ENCODE measurements at regions not wholly inside any gene's neighbourhood (a gene's known extent, or its start where the extent isn't known, plus 50 kb on each side); places are given as distances from the start of the nearest gene placed in this dataset.

DNA sequence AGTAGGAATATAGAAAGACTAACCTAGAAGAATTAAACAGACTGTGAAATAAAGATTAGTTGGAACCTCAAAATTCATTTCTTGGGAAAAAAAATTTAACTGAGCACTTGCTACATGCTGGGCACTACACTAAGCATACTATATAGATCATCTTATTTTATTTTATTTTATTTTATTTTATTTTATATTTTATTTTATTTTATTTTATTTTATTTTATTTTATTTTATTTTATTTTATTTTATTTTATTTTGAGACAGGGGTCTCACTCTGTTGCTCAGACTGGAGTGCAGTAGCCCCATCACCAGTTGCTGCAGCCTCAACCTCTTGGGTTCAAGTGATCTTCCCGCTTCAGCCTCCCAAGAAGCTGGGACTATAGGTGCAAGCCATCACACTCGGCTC is 74.5 kb upstream of the DSC1 start:
- TF ChIP-seq ARNTL (CRISPR knock-in tag; IDR thresholded peaks at IDR 0.05; ENCODE audit: borderline replicate concordance, low read depth) (no peak), BACH2 (CRISPR knock-in tag; IDR thresholded peaks at IDR 0.05; ENCODE audit: borderline replicate concordance) (no peak), RARB (CRISPR knock-in tag; IDR thresholded peaks at IDR 0.05) (no peak), CSDC2 (CRISPR knock-in tag; IDR thresholded peaks at IDR 0.05) (no peak), OSR1 (CRISPR knock-in tag; IDR thresholded peaks at IDR 0.05) (no peak), TOX (CRISPR knock-in tag; IDR thresholded peaks at IDR 0.05; ENCODE audit: borderline replicate concordance) (no peak), ISL1 (CRISPR knock-in tag; IDR thresholded peaks at IDR 0.05) (no peak), ZFP3 (CRISPR knock-in tag; IDR thresholded peaks at IDR 0.05) (no peak)
- TF ChIP-seq, protein P1, sequence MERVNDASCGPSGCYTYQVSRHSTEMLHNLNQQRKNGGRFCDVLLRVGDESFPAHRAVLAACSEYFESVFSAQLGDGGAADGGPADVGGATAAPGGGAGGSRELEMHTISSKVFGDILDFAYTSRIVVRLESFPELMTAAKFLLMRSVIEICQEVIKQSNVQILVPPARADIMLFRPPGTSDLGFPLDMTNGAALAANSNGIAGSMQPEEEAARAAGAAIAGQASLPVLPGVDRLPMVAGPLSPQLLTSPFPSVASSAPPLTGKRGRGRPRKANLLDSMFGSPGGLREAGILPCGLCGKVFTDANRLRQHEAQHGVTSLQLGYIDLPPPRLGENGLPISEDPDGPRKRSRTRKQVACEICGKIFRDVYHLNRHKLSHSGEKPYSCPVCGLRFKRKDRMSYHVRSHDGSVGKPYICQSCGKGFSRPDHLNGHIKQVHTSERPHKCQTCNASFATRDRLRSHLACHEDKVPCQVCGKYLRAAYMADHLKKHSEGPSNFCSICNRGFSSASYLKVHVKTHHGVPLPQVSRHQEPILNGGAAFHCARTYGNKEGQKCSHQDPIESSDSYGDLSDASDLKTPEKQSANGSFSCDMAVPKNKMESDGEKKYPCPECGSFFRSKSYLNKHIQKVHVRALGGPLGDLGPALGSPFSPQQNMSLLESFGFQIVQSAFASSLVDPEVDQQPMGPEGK (CRISPR knock-in tag; IDR thresholded peaks at IDR 0.05; ENCODE audit: borderline replicate concordance), result no peak
- TF ChIP-seq, protein P2, sequence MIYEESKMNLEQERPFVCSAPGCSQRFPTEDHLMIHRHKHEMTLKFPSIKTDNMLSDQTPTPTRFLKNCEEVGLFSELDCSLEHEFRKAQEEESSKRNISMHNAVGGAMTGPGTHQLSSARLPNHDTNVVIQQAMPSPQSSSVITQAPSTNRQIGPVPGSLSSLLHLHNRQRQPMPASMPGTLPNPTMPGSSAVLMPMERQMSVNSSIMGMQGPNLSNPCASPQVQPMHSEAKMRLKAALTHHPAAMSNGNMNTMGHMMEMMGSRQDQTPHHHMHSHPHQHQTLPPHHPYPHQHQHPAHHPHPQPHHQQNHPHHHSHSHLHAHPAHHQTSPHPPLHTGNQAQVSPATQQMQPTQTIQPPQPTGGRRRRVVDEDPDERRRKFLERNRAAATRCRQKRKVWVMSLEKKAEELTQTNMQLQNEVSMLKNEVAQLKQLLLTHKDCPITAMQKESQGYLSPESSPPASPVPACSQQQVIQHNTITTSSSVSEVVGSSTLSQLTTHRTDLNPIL (CRISPR knock-in tag; IDR thresholded peaks at IDR 0.05; ENCODE audit: low read depth), result no peak
- TF ChIP-seq, protein P3, sequence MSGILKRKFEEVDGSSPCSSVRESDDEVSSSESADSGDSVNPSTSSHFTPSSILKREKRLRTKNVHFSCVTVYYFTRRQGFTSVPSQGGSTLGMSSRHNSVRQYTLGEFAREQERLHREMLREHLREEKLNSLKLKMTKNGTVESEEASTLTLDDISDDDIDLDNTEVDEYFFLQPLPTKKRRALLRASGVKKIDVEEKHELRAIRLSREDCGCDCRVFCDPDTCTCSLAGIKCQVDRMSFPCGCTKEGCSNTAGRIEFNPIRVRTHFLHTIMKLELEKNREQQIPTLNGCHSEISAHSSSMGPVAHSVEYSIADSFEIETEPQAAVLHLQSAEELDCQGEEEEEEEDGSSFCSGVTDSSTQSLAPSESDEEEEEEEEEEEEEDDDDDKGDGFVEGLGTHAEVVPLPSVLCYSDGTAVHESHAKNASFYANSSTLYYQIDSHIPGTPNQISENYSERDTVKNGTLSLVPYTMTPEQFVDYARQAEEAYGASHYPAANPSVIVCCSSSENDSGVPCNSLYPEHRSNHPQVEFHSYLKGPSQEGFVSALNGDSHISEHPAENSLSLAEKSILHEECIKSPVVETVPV (CRISPR knock-in tag; IDR thresholded peaks at IDR 0.05), result no peak

Data from SK-N-SH treated with all-trans-retinoic acid at 6 μM for 48 hours (cell line).